Fibroblast of lung (primary cell): ENCODE measurements at regions not wholly inside any gene's neighbourhood (a gene's known extent, or its start where the extent isn't known, plus 50 kb on each side); places are given as distances from the start of the nearest gene placed in this dataset.

Experiments used
- EZH2 ChIP-seq: IDR thresholded peaks from 2 replicates; pipeline ENCODE4 v1.5.1; 2012; ENCODE audit warnings: low read length, control low read depth, mild to moderate bottlenecking; ENCODE audit errors: missing control alignments
- TF ChIP-seq, protein P1 (sequence below), 2 donors: IDR thresholded peaks in 1 of 2; conservative IDR thresholded peaks in 1 of 2; 1 replicate in 1 of 2; 2 replicates in 1 of 2; pipeline ENCODE4 v1.5.1; 2011 to 2012; ENCODE audit warnings: low read length in 2 of 2, control low read depth in 1 of 2, inconsistent platforms in 1 of 2, low read depth in 1 of 2, mild to moderate bottlenecking in 1 of 2

GRCh38 chr5:107805824-107806223 lies 135.1 kb upstream of the EFNA5 start:
- TF ChIP-seq, protein P1, sequence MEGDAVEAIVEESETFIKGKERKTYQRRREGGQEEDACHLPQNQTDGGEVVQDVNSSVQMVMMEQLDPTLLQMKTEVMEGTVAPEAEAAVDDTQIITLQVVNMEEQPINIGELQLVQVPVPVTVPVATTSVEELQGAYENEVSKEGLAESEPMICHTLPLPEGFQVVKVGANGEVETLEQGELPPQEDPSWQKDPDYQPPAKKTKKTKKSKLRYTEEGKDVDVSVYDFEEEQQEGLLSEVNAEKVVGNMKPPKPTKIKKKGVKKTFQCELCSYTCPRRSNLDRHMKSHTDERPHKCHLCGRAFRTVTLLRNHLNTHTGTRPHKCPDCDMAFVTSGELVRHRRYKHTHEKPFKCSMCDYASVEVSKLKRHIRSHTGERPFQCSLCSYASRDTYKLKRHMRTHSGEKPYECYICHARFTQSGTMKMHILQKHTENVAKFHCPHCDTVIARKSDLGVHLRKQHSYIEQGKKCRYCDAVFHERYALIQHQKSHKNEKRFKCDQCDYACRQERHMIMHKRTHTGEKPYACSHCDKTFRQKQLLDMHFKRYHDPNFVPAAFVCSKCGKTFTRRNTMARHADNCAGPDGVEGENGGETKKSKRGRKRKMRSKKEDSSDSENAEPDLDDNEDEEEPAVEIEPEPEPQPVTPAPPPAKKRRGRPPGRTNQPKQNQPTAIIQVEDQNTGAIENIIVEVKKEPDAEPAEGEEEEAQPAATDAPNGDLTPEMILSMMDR (conservative IDR thresholded peaks at IDR 0.05 in 1 of 2, IDR thresholded peaks at IDR 0.05 in 1 of 2; ENCODE audit: low read depth in 1 of 2, low read length in 2 of 2), result no peak
- no peak for TF ChIP-seq EZH2
